AG10803 (cell line): ENCODE measurements at regions not wholly inside any gene's neighbourhood (a gene's known extent, or its start where the extent isn't known, plus 50 kb on each side); places are given as distances from the start of the nearest gene placed in this dataset.

Source experiments
- DNase-seq: peaks from one replicate; pipeline ENCODE4 v3.0.0; 2010; ENCODE audit warnings: low read depth
- H3K4me3 ChIP-seq: 2 replicates; pipeline ENCODE4 v1.5.1; 2011; ENCODE audit warnings: mild to moderate bottlenecking, low read length, control low read depth
- CTCF ChIP-seq: conservative IDR thresholded peaks from 2 replicates; pipeline ENCODE4 v1.5.1; 2011; ENCODE audit warnings: mild to moderate bottlenecking, low read length, control low read depth, inconsistent platforms

- TF ChIP-seq CTCF = no peak
- no peak overlapping the region for H3K4me3 ChIP-seq
- DNase-seq = no peak
Observed at GRCh38 chr12:40598073-40598472, 94.2 kb upstream of the CNTN1 start.

DNA sequence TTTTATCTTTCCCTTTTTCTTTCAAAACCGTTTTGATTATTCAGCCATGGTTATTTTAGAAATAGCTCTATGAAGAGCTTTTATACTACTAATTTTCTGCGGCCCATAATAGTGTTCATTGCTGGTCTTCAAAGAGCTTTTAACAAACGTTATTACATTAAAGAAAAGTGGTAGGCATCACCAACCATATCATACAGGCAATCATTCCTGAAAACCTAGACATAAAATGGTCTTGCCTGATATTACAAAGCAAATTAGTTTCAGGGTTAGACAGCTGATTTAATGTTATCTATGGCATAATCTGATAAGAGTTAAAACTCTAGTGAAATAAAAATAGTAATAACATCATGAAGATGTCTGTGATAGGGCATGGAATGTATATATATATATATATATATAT is 89.7 kb upstream of the CNTN1 start:
- DNase-seq = no peak
- no peak overlapping the region for H3K4me3 ChIP-seq
- no peak for TF ChIP-seq CTCF

DNA sequence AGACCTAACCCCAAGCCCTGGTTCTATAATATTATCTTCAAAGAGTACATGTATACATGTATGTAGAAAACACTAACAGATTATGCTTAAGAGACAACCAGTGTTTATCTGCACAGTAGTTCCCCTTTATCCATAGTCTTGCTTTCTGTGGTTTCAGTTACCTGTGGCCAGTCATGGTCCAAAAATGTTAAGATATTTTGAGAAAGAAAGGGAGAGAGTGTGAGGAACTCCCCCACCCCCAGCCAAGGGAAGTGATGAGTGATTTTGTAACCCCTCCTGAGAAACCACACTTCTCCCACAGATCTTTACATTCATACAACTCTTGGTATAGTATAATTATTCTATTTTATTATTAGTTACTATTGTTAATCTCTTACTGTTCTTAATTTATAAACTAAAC is 77.3 kb upstream of the CNTN1 start:
- DNase-seq = no peak
- no peak for TF ChIP-seq CTCF
- no peak overlapping the region for H3K4me3 ChIP-seq

DNA sequence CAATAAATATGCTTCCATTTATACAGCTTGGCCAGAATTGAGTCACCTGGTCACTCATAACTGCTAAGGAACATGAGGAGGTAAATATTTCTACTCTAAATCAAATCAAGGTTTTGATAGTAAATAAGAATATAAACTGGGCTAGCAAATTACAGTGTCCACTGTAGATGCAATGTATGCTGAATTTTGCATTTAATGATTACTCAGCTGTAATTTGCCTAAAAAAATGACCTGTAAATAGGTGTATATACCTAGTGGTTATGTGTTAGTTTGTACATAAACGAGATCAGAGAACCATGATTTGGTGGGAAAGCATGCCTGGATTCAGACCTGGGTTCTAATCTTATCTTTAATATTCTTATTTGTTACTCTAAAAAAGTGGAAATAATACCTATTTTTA is 76.6 kb upstream of the CNTN1 start:
- TF ChIP-seq CTCF = no peak
- H3K4me3 ChIP-seq = no peak overlapping the region
- no peak for DNase-seq

GRCh38 chr12:40616383-40616915 is 75.8 kb upstream of the CNTN1 start:
- TF ChIP-seq CTCF = no peak
- no peak overlapping the region for H3K4me3 ChIP-seq
- no peak for DNase-seq

DNA sequence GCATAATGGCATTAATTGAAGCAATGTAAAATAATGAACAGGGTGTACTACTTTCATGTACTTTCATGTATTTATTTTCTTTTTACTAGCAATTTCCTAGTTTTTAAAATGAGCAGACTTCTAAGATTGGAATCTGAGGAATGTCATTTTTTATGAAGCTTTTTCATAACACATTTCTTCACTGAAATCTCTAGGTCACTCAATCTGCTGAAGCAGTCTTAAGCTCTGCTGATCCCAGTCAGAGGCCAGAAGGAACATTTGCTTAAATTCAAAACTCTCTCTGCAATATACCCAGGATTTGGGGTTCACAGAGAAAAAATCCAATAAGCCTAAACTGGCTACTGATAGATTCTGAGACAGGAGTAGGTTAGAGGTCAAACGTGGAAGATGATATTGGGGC is 73.6 kb upstream of the CNTN1 start:
- no peak for TF ChIP-seq CTCF
- DNase-seq = peak; percentile 12
- H3K4me3 ChIP-seq = no peak overlapping the region

- H3K4me3 ChIP-seq = no peak overlapping the region
- TF ChIP-seq CTCF = no peak
- DNase-seq = no peak
Observed at GRCh38 chr12:40620564-40621019, 71.6 kb upstream of the CNTN1 start.
